ENCODE measurements at regions not wholly inside any gene's neighbourhood (a gene's known extent, or its start where the extent isn't known, plus 50 kb on each side); places are given as distances from the start of the nearest gene placed in this dataset.

- Histone ChIP-seq H3K4me1 (ENCODE audit: insufficient read depth, low read length) (no peaks in the 10 kb centered on the region), H2AFZ (ENCODE audit: low read length) (no peak overlapping the region)
Measured at GRCh38 chr12:45658020-45658419, 71.5 kb upstream of the ARID2 start.

DNA sequence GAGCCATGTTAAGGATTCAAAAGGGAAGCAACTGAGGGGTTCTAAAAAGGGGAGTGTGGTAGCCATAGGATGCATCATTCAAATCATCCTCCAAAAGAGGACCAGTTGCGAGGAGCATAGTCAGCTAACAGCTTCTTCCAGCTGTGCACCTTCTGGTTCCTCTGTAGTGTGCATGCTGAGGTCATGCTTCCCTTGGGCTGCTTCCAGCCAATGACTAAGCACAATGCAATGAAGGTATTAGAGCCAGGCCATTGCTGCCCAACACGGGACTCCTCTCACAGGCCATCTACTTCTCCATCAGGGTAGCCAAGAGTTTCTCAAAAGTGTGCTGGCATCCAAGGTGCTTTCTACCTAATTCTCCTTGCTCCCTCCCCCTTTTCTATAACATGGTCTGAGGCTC is 69.2 kb upstream of the ARID2 start:
- Histone ChIP-seq H3K9me3 (ENCODE audit: low read depth, low read length) (no peaks in the 10 kb centered on the region), H3K27ac (ENCODE audit: low read depth, low read length) (no peak overlapping the region), H3K4me1 (ENCODE audit: insufficient read depth, low read length) (no peaks in the 10 kb centered on the region), H3K79me2 (ENCODE audit: insufficient read depth, low read length) (no peaks in the 10 kb centered on the region), H3K4me3 (ENCODE audit: insufficient read depth, low read length) (no peak overlapping the region), H3K4me2 (ENCODE audit: insufficient read depth, low read length) (no peak overlapping the region), H3K27me3 (ENCODE audit: insufficient read depth, low read length) (peaks cover 4% of the 10 kb centered on the region), H3K36me3 (ENCODE audit: insufficient read depth, low read length) (no peaks in the 10 kb centered on the region), H2AFZ (ENCODE audit: low read length) (no peak overlapping the region), H4K20me1 (ENCODE audit: insufficient read depth, low read length) (no peaks in the 10 kb centered on the region)
- DNase-seq (ENCODE audit: insufficient read length, low spot score, missing footprints), result no peak
- TF ChIP-seq CTCF (IDR thresholded peaks at IDR 0.05; ENCODE audit: extremely low read depth, low read depth, low read length), result no peak

More at GRCh38 chr12:45658020-45658419, 71.5 kb upstream of the ARID2 start:
- TF ChIP-seq CTCF (IDR thresholded peaks at IDR 0.05; ENCODE audit: extremely low read depth, low read depth, low read length), result no peak
- no peaks in the 10 kb centered on the region for H3K9me3 ChIP-seq (ENCODE audit: low read depth, low read length)
- DNase-seq (ENCODE audit: insufficient read length, low spot score, missing footprints), result no peak
- H3K79me2 ChIP-seq (ENCODE audit: insufficient read depth, low read length), result no peaks in the 10 kb centered on the region
- no peak overlapping the region for H3K4me3 ChIP-seq (ENCODE audit: insufficient read depth, low read length)
- H3K36me3 ChIP-seq (ENCODE audit: insufficient read depth, low read length), result no peaks in the 10 kb centered on the region
- H3K27ac ChIP-seq (ENCODE audit: low read depth, low read length), result no peak overlapping the region
- no peak overlapping the region for H3K4me2 ChIP-seq (ENCODE audit: insufficient read depth, low read length)
- no peaks in the 10 kb centered on the region for H3K27me3 ChIP-seq (ENCODE audit: insufficient read depth, low read length)
- no peaks in the 10 kb centered on the region for H4K20me1 ChIP-seq (ENCODE audit: insufficient read depth, low read length)

DNA sequence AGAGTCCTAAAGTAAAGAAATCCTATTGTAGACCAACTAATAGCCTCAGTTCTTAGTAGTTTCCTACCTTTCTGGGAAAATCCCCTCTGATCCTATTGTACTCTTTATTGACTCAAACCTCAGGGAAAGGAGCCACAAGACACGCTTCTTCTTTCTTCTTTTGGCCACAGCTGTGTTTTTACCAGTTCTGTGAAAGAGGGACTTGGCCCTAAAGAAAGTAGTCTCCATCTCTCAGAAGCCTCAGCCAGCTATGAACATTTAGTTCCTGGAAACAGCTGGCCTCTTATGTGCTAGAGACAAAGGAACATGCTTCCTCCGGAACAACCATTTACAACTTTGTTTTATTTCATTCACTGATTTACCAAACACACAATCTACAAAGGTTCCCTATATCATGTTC is 66.1 kb upstream of the ARID2 start:
- H3K9me3 ChIP-seq (ENCODE audit: low read depth, low read length), result no peaks in the 10 kb centered on the region
- no peaks in the 10 kb centered on the region for H3K36me3 ChIP-seq (ENCODE audit: insufficient read depth, low read length)
- DNase-seq (ENCODE audit: insufficient read length, low spot score, missing footprints), result no peak
- H4K20me1 ChIP-seq (ENCODE audit: insufficient read depth, low read length), result no peaks in the 10 kb centered on the region
- no peak overlapping the region for H3K4me3 ChIP-seq (ENCODE audit: insufficient read depth, low read length)
- H3K79me2 ChIP-seq (ENCODE audit: insufficient read depth, low read length), result no peaks in the 10 kb centered on the region
- no peak overlapping the region for H2AFZ ChIP-seq (ENCODE audit: low read length)
- peaks cover 4% of the 10 kb centered on the region for H3K27me3 ChIP-seq (ENCODE audit: insufficient read depth, low read length)
- no peak overlapping the region for H3K4me2 ChIP-seq (ENCODE audit: insufficient read depth, low read length)
- H3K4me1 ChIP-seq (ENCODE audit: insufficient read depth, low read length), result no peaks in the 10 kb centered on the region
- no peak for TF ChIP-seq CTCF (IDR thresholded peaks at IDR 0.05; ENCODE audit: extremely low read depth, low read depth, low read length)
- no peak overlapping the region for H3K27ac ChIP-seq (ENCODE audit: low read depth, low read length)

DNA sequence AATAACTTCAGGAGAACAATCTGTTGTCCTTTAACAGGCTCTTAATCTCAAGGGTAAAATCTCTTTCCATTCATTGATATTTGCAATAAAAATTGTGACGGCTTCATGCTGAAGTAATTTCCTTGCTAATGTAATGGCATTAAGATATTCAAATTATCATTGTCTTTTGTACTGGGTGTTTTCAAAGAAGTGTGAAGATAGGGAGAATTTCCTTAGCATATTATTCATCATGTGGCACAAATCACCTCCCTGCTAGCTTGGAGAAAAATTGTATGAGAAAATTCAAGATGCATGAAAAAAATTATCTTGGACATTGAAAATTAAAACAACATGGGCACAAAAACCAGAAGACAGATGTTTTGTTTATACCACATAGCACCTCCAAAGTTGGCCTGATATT is 63.6 kb upstream of the ARID2 start:
- Histone ChIP-seq H4K20me1 (ENCODE audit: insufficient read depth, low read length) (no peaks in the 10 kb centered on the region), H3K4me1 (ENCODE audit: insufficient read depth, low read length) (peaks cover 1% of the 10 kb centered on the region), H3K4me3 (ENCODE audit: insufficient read depth, low read length) (no peak overlapping the region), H3K36me3 (ENCODE audit: insufficient read depth, low read length) (no peaks in the 10 kb centered on the region), H3K4me2 (ENCODE audit: insufficient read depth, low read length) (no peak overlapping the region), H3K9me3 (ENCODE audit: low read depth, low read length) (no peaks in the 10 kb centered on the region), H2AFZ (ENCODE audit: low read length) (no peak overlapping the region), H3K27ac (ENCODE audit: low read depth, low read length) (no peak overlapping the region), H3K79me2 (ENCODE audit: insufficient read depth, low read length) (no peaks in the 10 kb centered on the region), H3K27me3 (ENCODE audit: insufficient read depth, low read length) (peaks cover 4% of the 10 kb centered on the region)
- TF ChIP-seq CTCF (IDR thresholded peaks at IDR 0.05; ENCODE audit: extremely low read depth, low read depth, low read length), result no peak
- no peak for DNase-seq (ENCODE audit: insufficient read length, low spot score, missing footprints)
